ENCODE measurements at regions not wholly inside any gene's neighbourhood (a gene's known extent, or its start where the extent isn't known, plus 50 kb on each side); places are given as distances from the start of the nearest gene placed in this dataset.

DNA sequence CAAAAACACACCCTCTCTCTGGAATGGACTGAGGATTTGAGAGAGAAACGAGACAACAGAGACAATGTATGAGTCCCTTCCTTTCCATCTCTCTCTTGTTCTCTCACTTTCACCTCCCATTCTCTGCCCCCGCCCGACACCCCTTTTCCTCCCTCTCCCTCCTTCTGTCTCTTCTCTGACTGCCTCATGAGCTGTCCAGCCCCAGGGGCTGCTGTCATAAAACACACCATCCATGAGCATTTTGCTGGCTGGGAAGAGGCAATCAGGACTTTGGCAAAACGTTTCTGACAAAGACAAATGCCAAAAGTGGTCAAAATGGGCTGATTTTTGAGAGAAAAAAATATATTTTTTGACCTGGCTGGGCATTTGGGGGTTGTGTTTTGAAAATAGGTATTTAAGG is 377.2 kb downstream of the EN1 start (continued):
- TF ChIP-seq, protein P1, sequence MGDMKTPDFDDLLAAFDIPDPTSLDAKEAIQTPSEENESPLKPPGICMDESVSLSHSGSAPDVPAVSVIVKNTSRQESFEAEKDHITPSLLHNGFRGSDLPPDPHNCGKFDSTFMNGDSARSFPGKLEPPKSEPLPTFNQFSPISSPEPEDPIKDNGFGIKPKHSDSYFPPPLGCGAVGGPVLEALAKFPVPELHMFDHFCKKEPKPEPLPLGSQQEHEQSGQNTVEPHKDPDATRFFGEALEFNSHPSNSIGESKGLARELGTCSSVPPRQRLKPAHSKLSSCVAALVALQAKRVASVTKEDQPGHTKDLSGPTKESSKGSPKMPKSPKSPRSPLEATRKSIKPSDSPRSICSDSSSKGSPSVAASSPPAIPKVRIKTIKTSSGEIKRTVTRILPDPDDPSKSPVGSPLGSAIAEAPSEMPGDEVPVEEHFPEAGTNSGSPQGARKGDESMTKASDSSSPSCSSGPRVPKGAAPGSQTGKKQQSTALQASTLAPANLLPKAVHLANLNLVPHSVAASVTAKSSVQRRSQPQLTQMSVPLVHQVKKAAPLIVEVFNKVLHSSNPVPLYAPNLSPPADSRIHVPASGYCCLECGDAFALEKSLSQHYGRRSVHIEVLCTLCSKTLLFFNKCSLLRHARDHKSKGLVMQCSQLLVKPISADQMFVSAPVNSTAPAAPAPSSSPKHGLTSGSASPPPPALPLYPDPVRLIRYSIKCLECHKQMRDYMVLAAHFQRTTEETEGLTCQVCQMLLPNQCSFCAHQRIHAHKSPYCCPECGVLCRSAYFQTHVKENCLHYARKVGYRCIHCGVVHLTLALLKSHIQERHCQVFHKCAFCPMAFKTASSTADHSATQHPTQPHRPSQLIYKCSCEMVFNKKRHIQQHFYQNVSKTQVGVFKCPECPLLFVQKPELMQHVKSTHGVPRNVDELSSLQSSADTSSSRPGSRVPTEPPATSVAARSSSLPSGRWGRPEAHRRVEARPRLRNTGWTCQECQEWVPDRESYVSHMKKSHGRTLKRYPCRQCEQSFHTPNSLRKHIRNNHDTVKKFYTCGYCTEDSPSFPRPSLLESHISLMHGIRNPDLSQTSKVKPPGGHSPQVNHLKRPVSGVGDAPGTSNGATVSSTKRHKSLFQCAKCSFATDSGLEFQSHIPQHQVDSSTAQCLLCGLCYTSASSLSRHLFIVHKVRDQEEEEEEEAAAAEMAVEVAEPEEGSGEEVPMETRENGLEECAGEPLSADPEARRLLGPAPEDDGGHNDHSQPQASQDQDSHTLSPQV (IDR thresholded peaks at IDR 0.05): no peak

DNA sequence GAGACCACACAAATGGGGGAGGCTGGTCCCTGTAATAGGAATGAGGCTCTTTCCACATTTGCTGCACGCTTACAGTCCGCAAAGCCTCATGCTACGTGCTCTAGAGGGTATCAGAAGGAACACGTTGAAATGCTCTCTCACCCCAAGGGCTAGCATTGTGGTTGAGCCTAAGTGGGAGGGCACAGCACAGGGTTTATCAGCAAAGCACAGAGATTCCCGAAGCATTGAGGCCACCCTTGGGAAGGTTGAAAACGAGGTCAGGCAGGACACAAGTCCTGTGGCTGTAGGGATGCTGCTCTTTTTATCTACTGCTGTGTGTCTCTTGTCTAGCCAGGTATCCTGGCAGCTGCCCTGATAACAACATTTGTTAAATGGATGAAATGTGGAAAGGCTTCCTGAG is 378.3 kb downstream of the EN1 start:
- no peaks in the 10 kb centered on the region for H3K9me3 ChIP-seq (replicated peaks; ENCODE audit: control insufficient read depth, insufficient read depth, low read length)
- DNase-seq (ENCODE audit: low read depth, low spot score): no peak
- BruUV-seq (replicated peaks): no TSS peak
- H3K27me3 ChIP-seq (replicated peaks in 1 of 2; ENCODE audit: control insufficient read depth in 2 of 2, insufficient read depth in 2 of 2, low read length in 1 of 2): no peaks in the 10 kb centered on the region; a peak in 1 of 4 replicates
- SMC1A ChIA-PET (ENCODE audit: uncharacterized antibody, unreplicated experiment): no interaction called here
- no peak overlapping the region for H2AFZ ChIP-seq (ENCODE audit: control insufficient read depth, low read depth, low read length)
- no peak overlapping the region for H3K9ac ChIP-seq (ENCODE audit: control insufficient read depth, insufficient read depth, low read length)
- no peaks in the 10 kb centered on the region for H3K36me3 ChIP-seq (ENCODE audit: control insufficient read depth in 2 of 2, insufficient read depth in 2 of 2, low read length in 1 of 2)
- intact Hi-C loops (cut with micrococcal nuclease; ENCODE audit: unreplicated experiment) (no loop called here), in situ Hi-C loops (cut with MboI) (no loop called here)
- POLR2A ChIA-PET: no interaction called here
- no peak overlapping the region for H3K4me2 ChIP-seq (ENCODE audit: control insufficient read depth, insufficient read depth)
- RAD21 ChIA-PET (ENCODE audit: unreplicated experiment): no interaction called here
- no peaks in the 10 kb centered on the region for H3K4me1 ChIP-seq (ENCODE audit: control insufficient read depth, insufficient read depth, low read length)
- WGBS (ENCODE audit: insufficient coverage, insufficient replicate concordance, low lambda C conversion rate, missing lambda C conversion rate): 10% methylated on average over 6 of the region's 6 CpGs
- FAIRE-seq: no peak
- ATAC-seq: no peak
- no peak overlapping the region for H3K4me3 ChIP-seq
- CTCF ChIA-PET: interaction anchor here (0.8 kb wide), 1 partner anchor 9 kb away, joined by 3 read pairs; no protein-coding TSS in a partner anchor
- H4K20me1 ChIP-seq (ENCODE audit: control insufficient read depth, insufficient read depth): no peaks in the 10 kb centered on the region
- H3K27ac ChIP-seq (ENCODE audit: control insufficient read depth, insufficient read depth): no peak overlapping the region
- H3K79me2 ChIP-seq (ENCODE audit: control insufficient read depth, insufficient read depth, low read length): no peaks in the 10 kb centered on the region
- no peak for TF ChIP-seq ATF3 (IDR thresholded peaks at IDR 0.05; ENCODE audit: borderline replicate concordance, extremely low read depth, low read depth, low read length)
- TF ChIP-seq REST (IDR thresholded peaks at IDR 0.05; ENCODE audit: low read depth, low read length): no peak
- no peak for TF ChIP-seq SKIL (IDR thresholded peaks at IDR 0.05; ENCODE audit: low read depth, poor library complexity, severe bottlenecking)
- TF ChIP-seq BCL11A (IDR thresholded peaks at IDR 0.05; ENCODE audit: low read depth, low read length): no peak
- TF ChIP-seq HSF1 (IDR thresholded peaks at IDR 0.05; ENCODE audit: low read depth, low read length): no peak
- no peak for TF ChIP-seq NRF1 (conservative IDR thresholded peaks at IDR 0.05; ENCODE audit: low read depth, low read length)
- no peak for TF ChIP-seq FOS (IDR thresholded peaks at IDR 0.05; ENCODE audit: borderline replicate concordance, extremely low read depth, insufficient read length)
- no peak for TF ChIP-seq POLR2A (IDR thresholded peaks at IDR 0.05; ENCODE audit: low read depth, low read length)
- no peak for TF ChIP-seq BRCA1 (IDR thresholded peaks at IDR 0.05; ENCODE audit: low read depth, low read length)
- TF ChIP-seq NR2C1 (IDR thresholded peaks at IDR 0.05): no peak

All from GM12878 (cell line).